Endothelial cell of umbilical vein (primary cell): ENCODE measurements at regions not wholly inside any gene's neighbourhood (a gene's known extent, or its start where the extent isn't known, plus 50 kb on each side); places are given as distances from the start of the nearest gene placed in this dataset.

Experiments used
- BruUV-seq: library from RNA; stranded (reverse); fragments of 400-500 nt; replicated peaks from 2 replicates; lab custom pipeline; 2021; lab: Mats Ljungman, UMichigan
- CTCF ChIA-PET: fragments of 300-600, 350-600 bp; sonication (Branson Sonifier 250); formaldehyde crosslinking; loops from one replicate; lab custom pipeline; 2021; ENCODE audit warnings: antibody characterized with exemption, inconsistent platforms; lab: Charles Lee
- POLR2A ChIA-PET: fragments of 300-600, 350-600 bp; sonication (Branson Sonifier 250); formaldehyde crosslinking; loops from one replicate; lab custom pipeline; 2021; ENCODE audit warnings: antibody characterized with exemption, inconsistent platforms; lab: Charles Lee
- DNase-seq: peaks from one replicate; pipeline ENCODE4 v3.0.0-alpha.2; 2011; ENCODE audit warnings: low read depth, low spot score
- FAIRE-seq: peaks from 2 replicates; lab custom pipeline; 2011; peaks lifted over from hg19 to GRCh38; lab: Jason Lieb, UNC
- H2AFZ ChIP-seq: 2 replicates; pipeline ENCODE4 v1.6.0; 2012; ENCODE audit warnings: low read depth, low read length, control low read depth, inconsistent platforms
- H3K27ac ChIP-seq: 2 replicates; pipeline ENCODE4 v1.5.1; 2011; ENCODE audit warnings: low read depth, mild to moderate bottlenecking, control low read depth, low read length, moderate library complexity; ENCODE audit not compliant: insufficient read depth
- H3K27me3 ChIP-seq, 2 experiments: 2 replicates each; pipeline versions ENCODE4 v1.6.0 to v1.6.1; 2011; ENCODE audit warnings: low read length in 2 of 2, mixed read lengths in 1 of 2; ENCODE audit not compliant: control insufficient read depth in 2 of 2, insufficient read depth in 2 of 2
- H3K36me3 ChIP-seq, 2 experiments: 2 replicates in 1 of 2; 3 replicates in 1 of 2; pipeline ENCODE4 v1.5.1; 2011; ENCODE audit warnings: low read length in 2 of 2, mild to moderate bottlenecking in 1 of 2, moderate library complexity in 1 of 2; ENCODE audit not compliant: control insufficient read depth in 2 of 2, insufficient read depth in 2 of 2; ENCODE audit errors: extremely low read depth in 1 of 2
- H3K4me1 ChIP-seq: 3 replicates; pipeline ENCODE4 v1.5.1; 2011; ENCODE audit warnings: mild to moderate bottlenecking, low read length; ENCODE audit not compliant: control insufficient read depth, insufficient read depth; ENCODE audit errors: extremely low read depth
- H3K4me2 ChIP-seq: 2 replicates; pipeline ENCODE4 v1.6.1; 2011; ENCODE audit warnings: low read length, control low read depth, mixed read lengths; ENCODE audit not compliant: insufficient read depth
- H3K4me3 ChIP-seq, 3 experiments: fragments of 200-600 bp in 1 of 3; sonication (generic), shearing (Covaris generic) in 1 of 3; replicated peaks in 1 of 3; 2 replicates each; pipeline ENCODE4 v1.5.1; 2011 to 2016; ENCODE audit warnings: control low read depth in 3 of 3, low read length in 3 of 3, mild to moderate bottlenecking in 2 of 3, inconsistent platforms in 1 of 3, low read depth in 1 of 3, moderate library complexity in 1 of 3; ENCODE audit not compliant: insufficient read depth in 1 of 3
- H3K79me2 ChIP-seq: 2 replicates; pipeline ENCODE4 v1.6.0; 2012; ENCODE audit warnings: low read length, inconsistent platforms; ENCODE audit not compliant: control insufficient read depth, insufficient read depth
- H3K9ac ChIP-seq: replicated peaks from 2 replicates; pipeline ENCODE3; 2011; ENCODE audit warnings: low read length, control low read depth; ENCODE audit not compliant: insufficient read depth; ENCODE audit errors: extremely low read depth
- H3K9me1 ChIP-seq: replicated peaks from 3 replicates; pipeline ENCODE4 v1.6.0; 2011; ENCODE audit warnings: mild to moderate bottlenecking, low read length; ENCODE audit not compliant: control insufficient read depth, insufficient read depth; ENCODE audit errors: extremely low read depth
- H3K9me3 ChIP-seq: replicated peaks from 2 replicates; pipeline ENCODE4 v1.5.1; 2012; ENCODE audit warnings: low read length, inconsistent platforms; ENCODE audit not compliant: control insufficient read depth, insufficient read depth
- H4K20me1 ChIP-seq: replicated peaks from 2 replicates; pipeline ENCODE3; 2011; ENCODE audit warnings: mild to moderate bottlenecking, low read length; ENCODE audit not compliant: control insufficient read depth, insufficient read depth; ENCODE audit errors: extremely low read depth
- EZH2 ChIP-seq: IDR thresholded peaks from 2 replicates; pipeline ENCODE4 v1.6.1; 2012; ENCODE audit warnings: borderline replicate concordance, low read depth, mild to moderate bottlenecking, moderate library complexity, low read length, inconsistent platforms; ENCODE audit not compliant: severe bottlenecking
- FOS ChIP-seq: IDR thresholded peaks from 2 replicates; pipeline ENCODE4 v1.6.1; 2011; ENCODE audit warnings: mild to moderate bottlenecking, low read length, moderate library complexity, borderline replicate concordance; ENCODE audit not compliant: insufficient read depth
- GATA2 ChIP-seq: IDR thresholded peaks from 2 replicates; pipeline ENCODE4 v1.7.0; 2011; ENCODE audit warnings: low read depth, mild to moderate bottlenecking, moderate library complexity, mixed read lengths, low read length; ENCODE audit not compliant: insufficient read length, insufficient read depth
- JUN ChIP-seq: IDR thresholded peaks from 2 replicates; pipeline ENCODE4 v1.6.1; 2011; ENCODE audit warnings: borderline replicate concordance, low read depth; ENCODE audit not compliant: insufficient read length, insufficient read depth
- MYC ChIP-seq: IDR thresholded peaks from one replicate; pipeline ENCODE4 v1.6.1; 2011; ENCODE audit warnings: mild to moderate bottlenecking, low read depth, low read length
- POLR2A ChIP-seq: IDR thresholded peaks from 2 replicates; pipeline ENCODE4 v1.6.1; 2012; ENCODE audit warnings: low read depth, mild to moderate bottlenecking, control low read depth, low read length
- POLR2AphosphoS5 ChIP-seq: IDR thresholded peaks from 2 replicates; pipeline ENCODE4 v1.6.1; 2012; ENCODE audit warnings: low read depth, mild to moderate bottlenecking, control low read depth, low read length, moderate library complexity; ENCODE audit not compliant: insufficient read depth
- dilution Hi-C: fragments of 300-500 bp; cut with MboI; formaldehyde crosslinking; loops from one replicate; pipeline ENCODE4 v1.15.0; 2019; ENCODE audit warnings: low sequenced_read_pairs; ENCODE audit not compliant: extremely low pct_ligation_motif_present
- intact Hi-C: fragments of 100-400 bp; cut with micrococcal nuclease; formaldehyde crosslinking; loops from one replicate; pipeline ENCODE4 v1.10.0; 2022
- TF ChIP-seq, protein P1 (sequence below), 2 donors: IDR thresholded peaks; 1 replicate in 1 of 2; 2 replicates in 1 of 2; pipeline ENCODE4 v1.5.1; 2011; ENCODE audit warnings: low read length in 2 of 2, mild to moderate bottlenecking in 2 of 2, moderate library complexity in 2 of 2, control low read depth in 1 of 2, inconsistent platforms in 1 of 2, low read depth in 1 of 2; ENCODE audit not compliant: insufficient read depth in 1 of 2; ENCODE audit errors: extremely low read depth in 1 of 2
- TF ChIP-seq, protein P2 (sequence below): IDR thresholded peaks from 2 replicates; pipeline ENCODE4 v1.6.1; 2011; ENCODE audit not compliant: insufficient read depth, insufficient read length

DNA sequence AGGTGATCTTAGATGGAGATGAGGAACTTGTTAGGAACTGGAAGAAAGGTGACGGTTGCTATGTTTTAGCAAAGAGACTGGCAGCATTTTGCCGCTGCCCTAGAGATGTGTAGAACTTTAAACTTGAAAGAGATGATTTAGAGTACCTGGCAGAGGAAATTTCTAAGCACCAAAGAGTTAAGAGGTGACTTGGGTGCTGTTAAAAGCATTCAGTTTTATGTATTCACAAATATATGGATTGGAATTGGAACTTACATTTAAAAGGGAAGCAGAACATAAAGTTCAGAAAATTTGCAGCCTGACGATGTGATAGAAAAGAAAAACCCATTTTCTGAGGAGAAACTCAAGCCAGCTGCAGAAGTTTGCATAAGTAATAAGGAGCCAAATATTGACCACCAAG is 176.3 kb downstream of the MOXD1 start:
- POLR2A ChIA-PET: no interaction called here
- DNase-seq: no peak
- Histone ChIP-seq H3K27me3 (no peaks in the 10 kb centered on the region), H3K36me3 (no peaks in the 10 kb centered on the region), H3K9me3 (no peaks in the 10 kb centered on the region), H3K4me1 (no peaks in the 10 kb centered on the region), H3K4me3 (no peak overlapping the region), H3K79me2 (no peaks in the 10 kb centered on the region), H3K27ac (no peak overlapping the region), H3K9ac (no peak overlapping the region), H2AFZ (no peak overlapping the region), H4K20me1 (no peaks in the 10 kb centered on the region), H3K9me1 (no peaks in the 10 kb centered on the region), H3K4me2 (no peak overlapping the region)
- no TSS peak for BruUV-seq
- TF ChIP-seq, protein P1, sequence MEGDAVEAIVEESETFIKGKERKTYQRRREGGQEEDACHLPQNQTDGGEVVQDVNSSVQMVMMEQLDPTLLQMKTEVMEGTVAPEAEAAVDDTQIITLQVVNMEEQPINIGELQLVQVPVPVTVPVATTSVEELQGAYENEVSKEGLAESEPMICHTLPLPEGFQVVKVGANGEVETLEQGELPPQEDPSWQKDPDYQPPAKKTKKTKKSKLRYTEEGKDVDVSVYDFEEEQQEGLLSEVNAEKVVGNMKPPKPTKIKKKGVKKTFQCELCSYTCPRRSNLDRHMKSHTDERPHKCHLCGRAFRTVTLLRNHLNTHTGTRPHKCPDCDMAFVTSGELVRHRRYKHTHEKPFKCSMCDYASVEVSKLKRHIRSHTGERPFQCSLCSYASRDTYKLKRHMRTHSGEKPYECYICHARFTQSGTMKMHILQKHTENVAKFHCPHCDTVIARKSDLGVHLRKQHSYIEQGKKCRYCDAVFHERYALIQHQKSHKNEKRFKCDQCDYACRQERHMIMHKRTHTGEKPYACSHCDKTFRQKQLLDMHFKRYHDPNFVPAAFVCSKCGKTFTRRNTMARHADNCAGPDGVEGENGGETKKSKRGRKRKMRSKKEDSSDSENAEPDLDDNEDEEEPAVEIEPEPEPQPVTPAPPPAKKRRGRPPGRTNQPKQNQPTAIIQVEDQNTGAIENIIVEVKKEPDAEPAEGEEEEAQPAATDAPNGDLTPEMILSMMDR (IDR thresholded peaks at IDR 0.05; ENCODE audit: extremely low read depth in 1 of 2, insufficient read depth in 1 of 2, low read depth in 1 of 2, low read length in 2 of 2): no peak
- TF ChIP-seq POLR2AphosphoS5: no peak
- TF ChIP-seq, protein P2, sequence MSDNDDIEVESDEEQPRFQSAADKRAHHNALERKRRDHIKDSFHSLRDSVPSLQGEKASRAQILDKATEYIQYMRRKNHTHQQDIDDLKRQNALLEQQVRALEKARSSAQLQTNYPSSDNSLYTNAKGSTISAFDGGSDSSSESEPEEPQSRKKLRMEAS: no peak
- no peak for TF ChIP-seq EZH2
- no peak for TF ChIP-seq POLR2A
- TF ChIP-seq FOS: no peak
- no peak for TF ChIP-seq MYC
- no peak for TF ChIP-seq JUN
- TF ChIP-seq GATA2: no peak
- FAIRE-seq: no peak
- dilution Hi-C loops (no loop called here), intact Hi-C loops (no loop called here)
- CTCF ChIA-PET: no interaction called here
